ENCODE measurements at regions not wholly inside any gene's neighbourhood (a gene's known extent, or its start where the extent isn't known, plus 50 kb on each side); places are given as distances from the start of the nearest gene placed in this dataset.

DNA sequence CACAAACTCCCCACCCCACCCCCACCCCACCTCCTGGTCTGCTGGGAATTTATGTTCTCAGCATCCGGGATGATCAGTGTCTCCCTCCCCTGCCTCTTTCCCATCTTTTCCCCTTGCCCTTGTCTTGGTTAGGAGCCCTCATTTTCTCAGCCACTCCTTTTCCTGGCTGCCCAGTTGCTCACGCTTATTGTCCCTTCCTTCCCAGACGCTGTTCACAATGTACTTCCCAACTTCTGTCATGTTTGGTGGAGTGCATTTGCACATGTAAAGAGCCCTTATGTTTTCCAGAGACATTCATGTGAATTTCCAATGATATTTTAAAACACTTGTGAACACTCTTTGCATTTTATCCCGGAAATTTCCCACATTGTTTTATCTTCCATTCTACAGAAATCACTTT lies 192.1 kb downstream of the RHOU start:
- Histone ChIP-seq H3K9ac (ENCODE audit: low read length) (no peak overlapping the region), H3K9me3 (ENCODE audit: control insufficient read depth, low read length) (peaks cover 5% of the 10 kb centered on the region), H3K4me3 (ENCODE audit: low read length) (no peak overlapping the region), H3K4me1 (ENCODE audit: control insufficient read depth, insufficient read depth, low read length) (no peaks in the 10 kb centered on the region), H3K36me3 (ENCODE audit: control insufficient read depth, insufficient read depth, low read length, severe bottlenecking) (no peaks in the 10 kb centered on the region), H3K27me3 (replicated peaks; ENCODE audit: control insufficient read depth, insufficient read depth, low read length) (peaks cover 24% of the 10 kb centered on the region)
- DNase-seq (ENCODE audit: low read depth), result no peak

DNA sequence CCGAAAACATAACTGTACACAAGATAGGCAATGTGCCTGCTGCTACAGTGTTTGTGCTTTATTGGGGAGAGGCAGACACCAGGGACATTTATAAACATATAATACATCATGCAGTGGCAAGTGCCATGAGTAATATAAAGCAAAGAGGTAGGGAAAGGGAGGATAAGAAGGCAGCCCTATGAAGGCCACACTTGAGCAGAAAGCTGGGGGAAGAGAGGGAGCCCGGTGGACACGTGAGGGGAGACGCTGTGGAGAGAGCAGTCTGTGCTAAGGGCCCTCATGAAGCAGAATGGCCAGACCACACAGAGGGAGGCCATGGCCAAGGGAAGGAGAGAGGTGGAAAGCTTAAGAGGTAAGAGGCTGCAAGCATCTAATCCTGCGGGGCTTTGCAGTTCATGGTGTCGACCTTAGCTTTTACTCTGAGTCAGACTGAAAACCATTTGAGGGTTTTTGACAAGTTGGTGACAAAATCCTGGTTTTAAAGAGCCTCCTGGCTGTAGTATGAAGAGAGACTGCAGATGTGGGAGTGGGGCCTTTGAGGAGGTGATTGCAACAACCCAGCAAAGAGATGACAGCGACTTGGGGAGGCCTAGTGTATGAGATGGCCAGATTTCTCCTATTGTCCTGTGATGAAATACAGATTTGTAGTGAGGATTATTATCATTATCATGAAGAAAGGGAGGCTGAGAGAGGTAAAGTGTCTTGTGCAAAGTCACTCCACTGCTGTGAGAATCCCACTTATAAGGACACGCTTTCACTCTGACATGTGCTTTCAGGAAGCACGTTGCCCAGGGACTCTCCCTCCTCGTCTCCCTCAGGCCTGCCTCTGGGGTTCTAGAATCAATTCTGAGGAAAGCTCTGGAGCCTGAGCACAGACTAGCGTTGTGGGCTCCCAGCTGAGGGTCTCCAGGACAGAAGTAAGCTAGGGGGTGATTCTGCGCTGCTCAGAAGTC lies 192.9 kb downstream of the RHOU start:
- Histone ChIP-seq H3K4me1 (ENCODE audit: control insufficient read depth, insufficient read depth, low read length) (no peaks in the 10 kb centered on the region), H3K36me3 (ENCODE audit: control insufficient read depth, insufficient read depth, low read length, severe bottlenecking) (no peaks in the 10 kb centered on the region), H3K9me3 (ENCODE audit: control insufficient read depth, low read length) (peaks cover 5% of the 10 kb centered on the region), H3K9ac (ENCODE audit: low read length) (no peak overlapping the region), H3K27me3 (replicated peaks; ENCODE audit: control insufficient read depth, insufficient read depth, low read length) (peaks cover 30% of the 10 kb centered on the region), H3K4me3 (ENCODE audit: low read length) (no peak overlapping the region)
- DNase-seq (ENCODE audit: low read depth), result no peak

- Histone ChIP-seq H3K36me3 (ENCODE audit: control insufficient read depth, insufficient read depth, low read length, severe bottlenecking) (no peaks in the 10 kb centered on the region), H3K4me1 (ENCODE audit: control insufficient read depth, insufficient read depth, low read length) (no peaks in the 10 kb centered on the region), H3K9me3 (ENCODE audit: control insufficient read depth, low read length) (peaks cover 5% of the 10 kb centered on the region), H3K4me3 (ENCODE audit: low read length) (no peak overlapping the region), H3K9ac (ENCODE audit: low read length) (no peak overlapping the region), H3K27me3 (replicated peaks; ENCODE audit: control insufficient read depth, insufficient read depth, low read length) (peaks cover 39% of the 10 kb centered on the region)
- DNase-seq (ENCODE audit: low read depth), result no peak
Measured at GRCh38 chr1:228929476-228930027, 194.3 kb downstream of the RHOU start.

DNA sequence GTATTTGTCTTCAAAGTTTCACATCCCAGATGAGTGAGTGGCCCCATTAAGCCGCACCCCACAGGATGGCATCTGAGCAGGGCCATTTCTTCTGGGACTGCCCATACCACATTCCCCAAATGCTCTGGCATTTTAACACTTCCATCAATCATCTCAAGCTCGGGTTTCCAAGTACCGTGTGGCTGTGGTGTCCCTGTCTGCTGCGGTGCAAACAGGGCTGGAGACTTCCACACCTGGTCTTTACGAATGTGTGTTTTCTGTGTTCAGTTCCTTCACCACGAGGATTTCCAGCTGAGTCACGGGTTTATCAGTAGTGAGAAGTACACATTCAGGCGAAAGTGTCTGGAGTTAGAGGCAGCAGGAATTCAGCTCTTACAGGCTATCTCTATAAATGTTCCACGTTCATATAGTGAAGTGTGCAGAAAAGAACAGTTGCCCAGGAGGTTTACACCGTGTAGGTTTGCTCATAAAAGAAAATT lies 195.2 kb downstream of the RHOU start:
- H3K36me3 ChIP-seq (ENCODE audit: control insufficient read depth, insufficient read depth, low read length, severe bottlenecking), result no peaks in the 10 kb centered on the region
- no peak overlapping the region for H3K4me3 ChIP-seq (ENCODE audit: low read length)
- H3K4me1 ChIP-seq (ENCODE audit: control insufficient read depth, insufficient read depth, low read length), result no peaks in the 10 kb centered on the region
- H3K9ac ChIP-seq (ENCODE audit: low read length), result no peak overlapping the region
- peaks cover 39% of the 10 kb centered on the region for H3K27me3 ChIP-seq (replicated peaks; ENCODE audit: control insufficient read depth, insufficient read depth, low read length)
- H3K9me3 ChIP-seq (ENCODE audit: control insufficient read depth, low read length), result peaks cover 5% of the 10 kb centered on the region
- DNase-seq (ENCODE audit: low read depth), result no peak

GRCh38 chr1:228933753-228934152 lies 198.5 kb downstream of the RHOU start:
- no peaks in the 10 kb centered on the region for H3K4me1 ChIP-seq (ENCODE audit: control insufficient read depth, insufficient read depth, low read length)
- no peak overlapping the region for H3K9ac ChIP-seq (ENCODE audit: low read length)

GRCh38 chr1:228935198-228935663 lies 200.0 kb downstream of the RHOU start:
- no peak overlapping the region for H3K4me3 ChIP-seq (ENCODE audit: low read length)
- H3K36me3 ChIP-seq (ENCODE audit: control insufficient read depth, insufficient read depth, low read length, severe bottlenecking), result no peaks in the 10 kb centered on the region
- no peaks in the 10 kb centered on the region for H3K4me1 ChIP-seq (ENCODE audit: control insufficient read depth, insufficient read depth, low read length)
- H3K9me3 ChIP-seq (ENCODE audit: control insufficient read depth, low read length), result no peaks in the 10 kb centered on the region
- peaks cover 48% of the 10 kb centered on the region for H3K27me3 ChIP-seq (replicated peaks; ENCODE audit: control insufficient read depth, insufficient read depth, low read length)
- no peak for DNase-seq (ENCODE audit: low read depth)
- H3K9ac ChIP-seq (ENCODE audit: low read length), result no peak overlapping the region

More at GRCh38 chr1:228933753-228934152, 198.5 kb downstream of the RHOU start:
- H3K4me3 ChIP-seq (ENCODE audit: low read length), result no peak overlapping the region
- H3K9me3 ChIP-seq (ENCODE audit: control insufficient read depth, low read length), result peaks cover 5% of the 10 kb centered on the region
- H3K36me3 ChIP-seq (ENCODE audit: control insufficient read depth, insufficient read depth, low read length, severe bottlenecking), result no peaks in the 10 kb centered on the region
- DNase-seq (ENCODE audit: low read depth), result no peak
- H3K27me3 ChIP-seq (replicated peaks; ENCODE audit: control insufficient read depth, insufficient read depth, low read length), result peaks cover 41% of the 10 kb centered on the region

- Histone ChIP-seq H3K4me3 (ENCODE audit: low read length) (no peak overlapping the region), H3K4me1 (ENCODE audit: control insufficient read depth, insufficient read depth, low read length) (no peaks in the 10 kb centered on the region), H3K9me3 (ENCODE audit: control insufficient read depth, low read length) (no peaks in the 10 kb centered on the region), H3K9ac (ENCODE audit: low read length) (no peak overlapping the region), H3K36me3 (ENCODE audit: control insufficient read depth, insufficient read depth, low read length, severe bottlenecking) (no peaks in the 10 kb centered on the region), H3K27me3 (replicated peaks; ENCODE audit: control insufficient read depth, insufficient read depth, low read length) (peaks cover 49% of the 10 kb centered on the region)
- no peak for DNase-seq (ENCODE audit: low read depth)
Measured at GRCh38 chr1:228935855-228936727, 200.8 kb downstream of the RHOU start.

DNA sequence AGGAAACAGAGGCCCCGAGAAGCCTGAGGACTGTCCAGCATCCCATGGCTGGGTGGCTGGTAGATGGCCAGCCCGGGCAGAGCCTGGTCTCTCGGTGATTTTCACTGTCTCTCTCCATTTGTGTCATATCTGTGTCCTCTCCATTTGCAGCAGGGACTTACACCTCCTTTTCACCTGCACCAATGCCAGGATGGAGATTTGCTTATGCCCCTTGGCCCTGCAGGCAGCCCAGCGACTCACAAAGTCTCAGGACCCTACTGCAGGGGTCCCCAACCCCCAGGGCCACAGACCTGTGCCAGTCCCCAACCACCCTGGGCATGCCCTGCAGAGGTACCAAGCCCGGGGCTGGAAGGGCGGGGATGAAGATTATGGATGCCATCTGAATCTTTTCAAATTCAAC lies 201.6 kb downstream of the RHOU start:
- H3K4me3 ChIP-seq (ENCODE audit: low read length), result no peak overlapping the region
- H3K4me1 ChIP-seq (ENCODE audit: control insufficient read depth, insufficient read depth, low read length), result no peaks in the 10 kb centered on the region
- DNase-seq (ENCODE audit: low read depth), result no peak
- H3K36me3 ChIP-seq (ENCODE audit: control insufficient read depth, insufficient read depth, low read length, severe bottlenecking), result no peaks in the 10 kb centered on the region
- no peaks in the 10 kb centered on the region for H3K9me3 ChIP-seq (ENCODE audit: control insufficient read depth, low read length)
- H3K27me3 ChIP-seq (replicated peaks; ENCODE audit: control insufficient read depth, insufficient read depth, low read length), result peaks cover 48% of the 10 kb centered on the region
- H3K9ac ChIP-seq (ENCODE audit: low read length), result no peak overlapping the region

GRCh38 chr1:228937351-228937750 lies 202.1 kb downstream of the RHOU start:
- no peak for DNase-seq (ENCODE audit: low read depth)
- Histone ChIP-seq H3K9ac (ENCODE audit: low read length) (no peak overlapping the region), H3K4me1 (ENCODE audit: control insufficient read depth, insufficient read depth, low read length) (no peaks in the 10 kb centered on the region), H3K4me3 (ENCODE audit: low read length) (no peak overlapping the region), H3K9me3 (ENCODE audit: control insufficient read depth, low read length) (no peaks in the 10 kb centered on the region), H3K36me3 (ENCODE audit: control insufficient read depth, insufficient read depth, low read length, severe bottlenecking) (no peaks in the 10 kb centered on the region), H3K27me3 (replicated peaks; ENCODE audit: control insufficient read depth, insufficient read depth, low read length) (peaks cover 45% of the 10 kb centered on the region)

- peaks cover 40% of the 10 kb centered on the region for H3K27me3 ChIP-seq (replicated peaks; ENCODE audit: control insufficient read depth, insufficient read depth, low read length)
- H3K36me3 ChIP-seq (ENCODE audit: control insufficient read depth, insufficient read depth, low read length, severe bottlenecking), result no peaks in the 10 kb centered on the region
- H3K9ac ChIP-seq (ENCODE audit: low read length), result no peak overlapping the region
- DNase-seq (ENCODE audit: low read depth), result no peak
- no peaks in the 10 kb centered on the region for H3K9me3 ChIP-seq (ENCODE audit: control insufficient read depth, low read length)
- no peaks in the 10 kb centered on the region for H3K4me1 ChIP-seq (ENCODE audit: control insufficient read depth, insufficient read depth, low read length)
- no peak overlapping the region for H3K4me3 ChIP-seq (ENCODE audit: low read length)
Measured at GRCh38 chr1:228937851-228938536, 202.7 kb downstream of the RHOU start.
